ACC112 (cell line): ENCODE measurements at regions not wholly inside any gene's neighbourhood (a gene's known extent, or its start where the extent isn't known, plus 50 kb on each side); places are given as distances from the start of the nearest gene placed in this dataset.
"Not testable (repeated sequence)": the region's sequence is repeated elsewhere in the genome, so short reads cannot be mapped to it uniquely, and the experiment has no call there.

Experiments
- H2AFZ ChIP-seq: fragments of 200-600 bp; sonication (generic); one replicate; pipeline ENCODE4 v1.6.0; 2017; ENCODE audit warnings: antibody characterized with exemption, low read length; ENCODE audit not compliant: unreplicated experiment
- H3K27ac ChIP-seq: fragments of 200-600 bp; sonication (generic); 2 replicates; pipeline ENCODE4 v1.5.1; 2014; ENCODE audit warnings: low read depth, mild to moderate bottlenecking, antibody characterized with exemption, low read length, moderate library complexity
- H3K27me3 ChIP-seq: fragments of 200-600 bp; sonication (generic); 2 replicates; pipeline ENCODE4 v1.6.1; 2014; ENCODE audit warnings: mild to moderate bottlenecking, antibody characterized with exemption, low read length, moderate library complexity, mixed read lengths; ENCODE audit not compliant: insufficient read depth
- H3K36me3 ChIP-seq: fragments of 200-600 bp; sonication (generic); 2 replicates; pipeline ENCODE4 v1.6.1; 2016; ENCODE audit warnings: mild to moderate bottlenecking, antibody characterized with exemption, low read length, moderate library complexity, mixed read lengths; ENCODE audit not compliant: insufficient read depth
- H3K4me1 ChIP-seq: fragments of 200-600 bp; sonication (generic); one replicate; pipeline ENCODE4 v1.6.1; 2016; ENCODE audit warnings: low read length, mixed read lengths; ENCODE audit not compliant: insufficient read depth, unreplicated experiment, control insufficient read depth
- H3K4me3 ChIP-seq: fragments of 200-600 bp; sonication (generic); 2 replicates; pipeline ENCODE4 v1.5.1; 2014; ENCODE audit warnings: mild to moderate bottlenecking, low read depth, low read length
- H3K79me2 ChIP-seq: fragments of 200-600 bp; sonication (generic); one replicate; pipeline ENCODE4 v1.6.0; 2016; ENCODE audit warnings: low read length; ENCODE audit not compliant: control insufficient read depth, unreplicated experiment, insufficient read depth

- Histone ChIP-seq H2AFZ (no peak overlapping the region), H3K4me3 (no peak overlapping the region), H3K79me2 (no peaks in the 10 kb centered on the region)
Observed at GRCh38 chr4:59748433-59748832, 1451.7 kb upstream of the ADGRL3 start.

GRCh38 chr4:59759082-59759825, 1440.9 kb upstream of the ADGRL3 start:
- no peaks in the 10 kb centered on the region for H3K36me3 ChIP-seq
- H3K27me3 ChIP-seq: no peaks in the 10 kb centered on the region
- H3K27ac ChIP-seq: no peak overlapping the region
- H3K4me1 ChIP-seq: no peaks in the 10 kb centered on the region
- no peak overlapping the region for H2AFZ ChIP-seq
- no peaks in the 10 kb centered on the region for H3K79me2 ChIP-seq
- H3K4me3 ChIP-seq: no peak overlapping the region

More at GRCh38 chr4:59748433-59748832, 1451.7 kb upstream of the ADGRL3 start:
- Histone ChIP-seq H3K4me1 (no peaks in the 10 kb centered on the region), H3K27me3 (no peaks in the 10 kb centered on the region), H3K36me3 (no peaks in the 10 kb centered on the region), H3K27ac (no peak overlapping the region)

GRCh38 chr4:59762344-59762743, 1437.8 kb upstream of the ADGRL3 start:
- H3K4me1 ChIP-seq: no peaks in the 10 kb centered on the region
- H3K4me3 ChIP-seq: no peak overlapping the region
- H3K79me2 ChIP-seq: no peaks in the 10 kb centered on the region
- no peak overlapping the region for H3K27ac ChIP-seq
- no peak overlapping the region for H2AFZ ChIP-seq
- H3K27me3 ChIP-seq: no peaks in the 10 kb centered on the region
- H3K36me3 ChIP-seq: no peaks in the 10 kb centered on the region

- Histone ChIP-seq H3K4me3 (no peak overlapping the region), H3K36me3 (no peaks in the 10 kb centered on the region), H3K79me2 (no peaks in the 10 kb centered on the region), H3K4me1 (no peaks in the 10 kb centered on the region), H3K27me3 (no peaks in the 10 kb centered on the region), H2AFZ (no peak overlapping the region), H3K27ac (no peak overlapping the region)
Observed at GRCh38 chr4:59770601-59771264, 1429.4 kb upstream of the ADGRL3 start.

GRCh38 chr4:59772641-59773139, 1427.4 kb upstream of the ADGRL3 start:
- H3K27ac ChIP-seq: no peak overlapping the region
- no peaks in the 10 kb centered on the region for H3K36me3 ChIP-seq
- H3K27me3 ChIP-seq: no peaks in the 10 kb centered on the region
- H2AFZ ChIP-seq: peak overlapping the region; percentile 83
- H3K4me1 ChIP-seq: no peaks in the 10 kb centered on the region
- peak overlapping the region; percentile 72 for H3K4me3 ChIP-seq
- H3K79me2 ChIP-seq: no peaks in the 10 kb centered on the region

- H3K27me3 ChIP-seq, H3K4me1 ChIP-seq, H3K36me3 ChIP-seq, H3K27ac ChIP-seq, H3K79me2 ChIP-seq, H2AFZ ChIP-seq, H3K4me3 ChIP-seq: not testable (repeated sequence)
Observed at GRCh38 chr4:59780271-59780670, 1419.9 kb upstream of the ADGRL3 start.

- H2AFZ ChIP-seq: no peak overlapping the region
- no peak overlapping the region for H3K27ac ChIP-seq
- no peaks in the 10 kb centered on the region for H3K36me3 ChIP-seq
- H3K4me1 ChIP-seq: no peaks in the 10 kb centered on the region
- no peak overlapping the region for H3K4me3 ChIP-seq
- H3K79me2 ChIP-seq: no peaks in the 10 kb centered on the region
- H3K27me3 ChIP-seq: no peaks in the 10 kb centered on the region
Observed at GRCh38 chr4:59805176-59805575, 1395.0 kb upstream of the ADGRL3 start.

- H3K27me3 ChIP-seq: no peaks in the 10 kb centered on the region
- H3K79me2 ChIP-seq: no peaks in the 10 kb centered on the region
- H3K4me1 ChIP-seq: no peaks in the 10 kb centered on the region
- H3K27ac ChIP-seq: no peak overlapping the region
- no peak overlapping the region for H2AFZ ChIP-seq
- H3K4me3 ChIP-seq: no peak overlapping the region
- no peaks in the 10 kb centered on the region for H3K36me3 ChIP-seq
Observed at GRCh38 chr4:59814402-59815010, 1385.6 kb upstream of the ADGRL3 start.

GRCh38 chr4:59818656-59819055, 1381.5 kb upstream of the ADGRL3 start:
- Histone ChIP-seq H3K79me2 (no peaks in the 10 kb centered on the region), H3K4me3 (peak overlapping the region; percentile 67), H3K27me3 (no peaks in the 10 kb centered on the region), H3K27ac (no peak overlapping the region), H3K4me1 (no peaks in the 10 kb centered on the region), H2AFZ (peak overlapping the region; percentile 10), H3K36me3 (no peaks in the 10 kb centered on the region)

GRCh38 chr4:59823311-59823710, 1376.8 kb upstream of the ADGRL3 start:
- Histone ChIP-seq H3K4me3 (no peak overlapping the region), H3K79me2 (no peaks in the 10 kb centered on the region), H3K27ac (no peak overlapping the region), H2AFZ (no peak overlapping the region), H3K27me3 (no peaks in the 10 kb centered on the region), H3K36me3 (no peaks in the 10 kb centered on the region), H3K4me1 (no peaks in the 10 kb centered on the region)
